HFF-Myc (cell line): ENCODE measurements at regions not wholly inside any gene's neighbourhood (a gene's known extent, or its start where the extent isn't known, plus 50 kb on each side); places are given as distances from the start of the nearest gene placed in this dataset.
A peak's percentile ranks its signal among the peaks of the same experiment; 100 is the strongest.

Experiments
- DNase-seq: peaks from one replicate; pipeline ENCODE4 v3.0.0-alpha.2; 2011; ENCODE audit warnings: low read depth; ENCODE audit errors: extremely low read depth
- H3K4me3 ChIP-seq: replicated peaks from 2 replicates; pipeline ENCODE4 v1.5.1; 2011; ENCODE audit warnings: low read depth, mild to moderate bottlenecking, control low read depth, low read length
- TF ChIP-seq, protein P1 (sequence below): IDR thresholded peaks from 2 replicates; pipeline ENCODE4 v1.5.1; 2012; ENCODE audit warnings: mild to moderate bottlenecking, low read depth, low read length, control low read depth; ENCODE audit errors: missing control alignments

DNA sequence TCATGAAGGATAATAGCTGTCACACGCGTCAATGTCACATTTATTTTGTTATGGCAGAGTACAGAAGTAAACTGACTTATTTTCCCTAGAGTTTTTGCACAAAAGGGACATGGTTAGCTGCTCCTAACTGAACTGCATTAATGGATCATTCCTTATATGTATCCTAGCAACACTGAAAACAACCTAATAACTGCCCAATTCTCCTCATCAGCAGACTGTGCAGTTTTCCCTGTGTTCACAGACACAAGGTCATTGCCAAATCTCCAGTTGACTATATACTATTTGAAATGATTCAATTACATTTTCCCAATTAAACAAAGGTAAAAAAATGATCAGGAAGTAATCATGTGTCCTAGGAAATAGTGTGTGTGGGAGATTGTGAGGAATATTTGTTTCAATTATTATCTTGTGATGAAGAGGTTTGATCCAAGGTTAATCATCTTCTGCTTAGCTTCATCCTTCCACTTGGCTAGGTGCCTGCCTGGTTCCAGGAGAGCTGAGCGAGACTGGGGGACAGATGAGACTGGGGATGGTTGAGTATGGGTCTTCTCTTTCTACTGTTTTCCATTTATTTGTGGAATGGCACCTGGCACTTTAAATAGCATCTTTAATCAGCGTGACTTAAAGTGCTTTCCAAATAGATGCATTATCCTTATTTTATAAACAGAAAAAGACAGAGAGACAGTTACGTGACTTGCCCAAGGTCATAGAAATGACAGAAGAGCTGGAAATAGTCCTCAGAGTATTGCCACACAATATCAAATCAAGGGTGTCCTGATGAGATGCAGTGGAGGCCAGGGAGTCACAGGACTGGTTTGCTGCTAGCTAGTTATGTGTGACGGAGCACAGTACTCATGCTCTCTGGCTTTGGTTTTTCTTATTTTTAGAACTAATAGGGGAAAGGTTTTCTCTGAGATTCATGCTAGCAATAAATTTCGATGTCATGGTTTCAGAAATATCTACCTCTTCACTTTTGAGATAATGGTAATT lies 335.6 kb downstream of the PIK3C3 start:
- TF ChIP-seq, protein P1, sequence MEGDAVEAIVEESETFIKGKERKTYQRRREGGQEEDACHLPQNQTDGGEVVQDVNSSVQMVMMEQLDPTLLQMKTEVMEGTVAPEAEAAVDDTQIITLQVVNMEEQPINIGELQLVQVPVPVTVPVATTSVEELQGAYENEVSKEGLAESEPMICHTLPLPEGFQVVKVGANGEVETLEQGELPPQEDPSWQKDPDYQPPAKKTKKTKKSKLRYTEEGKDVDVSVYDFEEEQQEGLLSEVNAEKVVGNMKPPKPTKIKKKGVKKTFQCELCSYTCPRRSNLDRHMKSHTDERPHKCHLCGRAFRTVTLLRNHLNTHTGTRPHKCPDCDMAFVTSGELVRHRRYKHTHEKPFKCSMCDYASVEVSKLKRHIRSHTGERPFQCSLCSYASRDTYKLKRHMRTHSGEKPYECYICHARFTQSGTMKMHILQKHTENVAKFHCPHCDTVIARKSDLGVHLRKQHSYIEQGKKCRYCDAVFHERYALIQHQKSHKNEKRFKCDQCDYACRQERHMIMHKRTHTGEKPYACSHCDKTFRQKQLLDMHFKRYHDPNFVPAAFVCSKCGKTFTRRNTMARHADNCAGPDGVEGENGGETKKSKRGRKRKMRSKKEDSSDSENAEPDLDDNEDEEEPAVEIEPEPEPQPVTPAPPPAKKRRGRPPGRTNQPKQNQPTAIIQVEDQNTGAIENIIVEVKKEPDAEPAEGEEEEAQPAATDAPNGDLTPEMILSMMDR = no peak
- no peak for DNase-seq

DNA sequence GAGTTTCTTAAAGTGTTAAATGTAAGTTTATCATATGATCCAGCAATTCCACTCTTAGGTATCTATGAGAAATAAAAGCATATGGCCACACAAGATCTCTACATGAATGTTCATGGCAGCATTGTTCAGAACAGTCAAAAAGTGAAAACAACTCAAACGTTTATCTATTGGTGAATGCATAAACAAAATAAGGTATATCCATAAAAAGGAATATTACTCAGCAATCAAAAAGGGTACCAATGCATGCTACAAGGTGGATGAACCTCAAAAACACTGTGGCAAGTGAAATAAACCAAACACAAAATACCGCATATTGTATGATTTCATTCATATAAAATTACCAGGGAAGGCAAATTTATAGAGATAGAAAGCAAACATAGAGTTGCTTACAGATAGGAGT lies 337.6 kb downstream of the PIK3C3 start:
- TF ChIP-seq, protein P1 = no peak
- DNase-seq = no peak
- H3K4me3 ChIP-seq = no peak overlapping the region

More for the DNA sequence above, 335.6 kb downstream of the PIK3C3 start:
- no peak overlapping the region for H3K4me3 ChIP-seq

DNA sequence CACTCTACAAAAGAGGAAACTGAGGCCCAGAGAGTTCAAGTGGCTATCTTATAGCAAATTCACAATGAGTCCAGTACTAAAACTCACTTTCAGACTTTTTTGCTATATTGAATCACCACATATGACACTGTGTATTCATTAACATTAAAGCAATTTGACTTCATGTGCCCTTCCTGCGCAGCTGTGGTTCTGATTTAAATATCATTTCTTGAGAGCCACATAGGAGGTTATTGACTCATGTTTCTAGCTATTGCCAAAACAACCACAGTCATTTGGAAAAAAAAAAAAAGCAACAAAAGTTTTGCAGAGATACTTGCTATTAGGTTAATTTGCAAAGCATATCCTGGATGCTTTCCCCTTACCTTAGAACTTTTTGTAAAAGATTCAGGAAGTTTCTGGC lies 341.2 kb downstream of the PIK3C3 start:
- DNase-seq = no peak
- TF ChIP-seq, protein P1 = no peak
- no peak overlapping the region for H3K4me3 ChIP-seq

DNA sequence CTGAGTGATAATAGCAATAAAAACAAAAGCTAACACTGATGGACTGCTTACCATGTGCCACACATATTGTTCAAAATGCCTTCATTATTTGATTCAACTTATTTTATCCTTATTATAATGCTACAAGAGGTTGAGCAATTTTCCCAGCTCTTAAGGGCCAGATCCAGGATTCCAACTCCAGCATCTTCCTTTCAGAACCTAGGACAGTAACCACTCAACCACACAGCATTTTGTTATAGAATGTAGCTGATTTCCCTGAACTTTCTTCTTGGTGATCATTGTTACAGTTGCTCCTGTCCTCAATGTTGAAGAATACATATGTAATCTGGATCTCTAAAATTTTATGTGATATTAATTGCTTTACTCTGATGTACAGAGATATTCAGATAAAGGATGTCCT lies 341.7 kb downstream of the PIK3C3 start:
- TF ChIP-seq, protein P1 = no peak
- DNase-seq = no peak
- no peak overlapping the region for H3K4me3 ChIP-seq

DNA sequence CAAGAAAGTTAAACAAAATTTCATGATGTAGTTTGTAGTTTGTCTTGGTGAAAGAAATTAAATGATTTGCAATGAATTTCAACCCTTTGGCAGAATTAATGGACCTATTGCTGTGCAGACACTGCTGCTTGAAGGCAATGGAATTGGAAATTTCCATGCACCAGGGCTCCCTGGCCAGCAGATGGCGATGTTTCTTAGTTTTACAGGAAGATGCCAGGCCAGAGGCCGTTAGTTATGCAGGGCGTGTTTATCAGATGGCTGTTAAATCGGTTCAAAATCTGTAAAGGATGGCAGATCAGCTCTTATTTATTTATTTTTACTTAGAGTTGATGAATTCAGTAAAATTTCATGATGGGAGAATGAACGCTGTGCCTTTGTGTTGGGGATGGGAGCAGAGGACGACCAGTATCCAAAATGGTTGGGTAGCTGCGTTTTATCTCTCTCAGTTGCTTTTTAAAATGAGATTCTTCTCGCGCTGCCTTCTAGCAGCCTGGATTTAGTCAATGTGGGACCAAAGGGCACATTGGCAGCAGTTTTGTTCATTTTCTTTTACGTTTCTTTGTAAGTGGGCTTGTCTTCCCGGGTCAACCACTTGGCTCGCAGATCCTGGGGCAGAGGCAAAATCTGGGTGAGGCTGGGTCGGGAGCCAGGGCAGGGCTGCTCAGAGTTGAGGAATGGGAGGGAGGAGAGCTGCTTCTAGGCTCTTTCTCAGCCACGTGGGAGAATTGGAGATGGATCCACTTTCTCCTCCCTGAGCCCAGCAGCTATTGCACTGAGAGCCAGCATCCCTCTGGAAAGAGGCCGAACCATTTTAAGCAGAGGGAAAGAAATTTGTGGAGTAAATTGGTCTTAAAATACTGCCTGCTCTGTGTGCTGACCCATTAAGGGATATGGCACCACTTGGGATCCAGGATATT lies 344.0 kb downstream of the PIK3C3 start:
- H3K4me3 ChIP-seq = no peak overlapping the region
- peak; percentile 39 for DNase-seq
- TF ChIP-seq, protein P1 = peak; percentile 85

DNA sequence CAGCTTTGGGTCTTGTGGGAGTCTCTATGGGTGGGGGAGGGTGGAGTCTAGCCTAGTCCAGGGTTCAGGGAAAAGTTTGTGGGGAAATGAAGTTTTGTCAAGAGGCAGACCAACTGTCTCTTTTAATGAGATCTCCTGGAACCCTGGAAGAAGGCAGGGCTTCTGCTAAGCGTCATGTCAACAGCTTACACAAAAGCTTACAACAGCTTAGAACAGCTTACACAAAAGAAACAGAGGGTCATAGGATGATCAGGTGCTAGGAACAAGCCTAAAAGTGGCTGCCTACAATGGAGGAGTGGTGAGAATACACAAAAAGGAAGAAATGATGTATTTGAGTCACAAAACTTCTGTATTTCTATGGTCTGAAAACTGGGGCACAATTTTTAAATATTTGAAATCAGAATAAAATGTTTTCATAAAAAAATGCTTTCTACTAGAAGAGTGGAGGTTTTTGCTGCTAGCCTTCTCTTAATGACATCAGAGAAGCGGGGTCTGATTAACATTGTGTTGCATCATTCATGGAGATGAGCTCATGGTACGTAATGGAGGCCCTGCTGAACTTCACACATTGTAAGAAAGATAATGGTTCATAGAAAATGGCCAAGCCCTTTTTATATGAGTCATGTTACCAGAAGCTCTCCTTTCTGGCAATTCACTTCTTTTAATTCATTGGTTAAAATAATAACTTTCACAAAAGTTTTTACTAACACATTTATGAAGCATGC lies 351.0 kb downstream of the PIK3C3 start:
- no peak for DNase-seq
- H3K4me3 ChIP-seq = no peak overlapping the region
- TF ChIP-seq, protein P1 = no peak
